ENCODE measurements at regions not wholly inside any gene's neighbourhood (a gene's known extent, or its start where the extent isn't known, plus 50 kb on each side); places are given as distances from the start of the nearest gene placed in this dataset.

DNA sequence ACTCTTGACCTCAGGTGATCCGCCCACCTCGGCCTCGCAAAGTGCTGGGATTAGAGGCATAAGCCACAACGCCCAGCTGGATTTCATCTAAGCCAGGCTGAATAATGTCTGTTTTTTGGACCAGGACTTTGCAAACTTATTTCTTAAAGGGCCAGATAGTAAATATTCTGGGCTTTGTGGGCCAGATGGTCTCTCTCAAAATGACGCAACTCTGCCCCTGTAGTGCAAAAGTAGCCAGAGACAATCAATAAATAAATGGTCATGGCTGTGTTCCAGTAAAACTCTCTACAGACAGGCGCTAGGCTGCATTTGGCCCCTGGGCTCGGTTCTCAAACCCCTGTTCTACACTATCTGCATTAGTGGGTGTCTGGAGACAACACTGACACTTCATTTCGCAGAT is 121.9 kb upstream of the CDH13 start:
- Histone ChIP-seq H3K27ac (ENCODE audit: low read depth in 2 of 2, low read length in 1 of 2) (no peak overlapping the region), H2AFZ (ENCODE audit: low read depth) (no peak overlapping the region), H4K20me1 (ENCODE audit: insufficient read depth) (no peaks in the 10 kb centered on the region), H3K27me3 (ENCODE audit: insufficient read depth) (no peaks in the 10 kb centered on the region; the same call in 1 of the 2 replicates), H3K4me1 (ENCODE audit: control insufficient read depth in 1 of 2, insufficient read depth in 2 of 2, low read depth in 1 of 2, low read length in 1 of 2) (no peaks in the 10 kb centered on the region), H3K4me2 (no peak overlapping the region), H3F3A (replicated peaks; ENCODE audit: insufficient read depth) (no peaks in the 10 kb centered on the region), H3K9ac (no peak overlapping the region), H3K79me2 (ENCODE audit: insufficient read depth) (no peaks in the 10 kb centered on the region), H3K9me3 (no peaks in the 10 kb centered on the region), H3K4me3 (ENCODE audit: low read depth in 2 of 2, low read length in 1 of 2) (no peak overlapping the region), H3K9me2 (no peaks in the 10 kb centered on the region), H3K36me3 (replicated peaks in 1 of 2; ENCODE audit: control insufficient read depth in 1 of 2, insufficient read depth in 2 of 2, low read length in 1 of 2) (no peaks in the 10 kb centered on the region)
- ChIA-PET CTCF (interaction anchor here (0.7 kb wide), 2 partner anchors 17 to 242 kb away, joined by 3 read pairs; no protein-coding TSS in a partner anchor), POLR2A (no interaction called here)
- DNase-seq: no peak
- 9% methylated on average over 8 of the region's 8 CpGs for WGBS (ENCODE audit: low lambda C conversion rate)
- TF ChIP-seq RCOR1 (IDR thresholded peaks at IDR 0.05; ENCODE audit: low read length) (no peak), YY1 (IDR thresholded peaks at IDR 0.05; ENCODE audit: low read depth) (no peak)

DNA sequence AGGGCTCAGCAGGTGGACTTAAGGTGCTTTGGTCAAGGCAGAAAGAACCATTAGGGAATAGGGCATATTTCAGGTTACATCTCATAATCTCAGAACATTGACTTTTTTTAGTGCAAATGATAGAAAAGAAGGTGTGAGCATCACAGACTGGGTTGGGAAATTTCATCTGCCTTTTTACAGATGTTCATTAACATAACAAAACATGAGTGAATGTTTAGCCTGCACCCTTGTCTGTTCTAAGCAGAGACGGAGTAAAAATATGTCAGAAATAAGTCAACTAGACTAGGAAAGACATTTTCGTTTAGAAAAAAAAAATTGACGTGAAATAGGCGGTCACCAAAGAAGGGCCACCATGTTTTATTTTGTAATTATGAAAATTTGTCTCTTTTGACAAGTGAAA is 127.5 kb upstream of the CDH13 start:
- ChIA-PET POLR2A (no interaction called here), CTCF (no interaction called here)
- Histone ChIP-seq H3K9me3 (no peaks in the 10 kb centered on the region), H3K27me3 (ENCODE audit: insufficient read depth) (no peaks in the 10 kb centered on the region; the same call in 1 of the 2 replicates), H3K36me3 (replicated peaks in 1 of 2; ENCODE audit: control insufficient read depth in 1 of 2, insufficient read depth in 2 of 2, low read length in 1 of 2) (no peaks in the 10 kb centered on the region), H3K79me2 (ENCODE audit: insufficient read depth) (no peaks in the 10 kb centered on the region), H3K4me1 (ENCODE audit: control insufficient read depth in 1 of 2, insufficient read depth in 2 of 2, low read depth in 1 of 2, low read length in 1 of 2) (no peaks in the 10 kb centered on the region), H3F3A (replicated peaks; ENCODE audit: insufficient read depth) (no peaks in the 10 kb centered on the region), H4K20me1 (ENCODE audit: insufficient read depth) (no peaks in the 10 kb centered on the region), H2AFZ (ENCODE audit: low read depth) (no peak overlapping the region), H3K4me3 (ENCODE audit: low read depth in 2 of 2, low read length in 1 of 2) (no peak overlapping the region), H3K9me2 (no peaks in the 10 kb centered on the region), H3K27ac (ENCODE audit: low read depth in 2 of 2, low read length in 1 of 2) (no peak overlapping the region), H3K4me2 (no peak overlapping the region), H3K9ac (no peak overlapping the region)
- 18% methylated on average over 4 of the region's 4 CpGs for WGBS (ENCODE audit: low lambda C conversion rate)
- no peak for DNase-seq
- TF ChIP-seq SMC3 (IDR thresholded peaks at IDR 0.05; ENCODE audit: low read depth, low read length): no peak
- TF ChIP-seq JUND (IDR thresholded peaks at IDR 0.05): no peak
- no peak for TF ChIP-seq TCF12 (IDR thresholded peaks at IDR 0.05)
- no peak for TF ChIP-seq MXI1 (IDR thresholded peaks at IDR 0.05; ENCODE audit: low read depth, low read length)
- TF ChIP-seq, protein P1, sequence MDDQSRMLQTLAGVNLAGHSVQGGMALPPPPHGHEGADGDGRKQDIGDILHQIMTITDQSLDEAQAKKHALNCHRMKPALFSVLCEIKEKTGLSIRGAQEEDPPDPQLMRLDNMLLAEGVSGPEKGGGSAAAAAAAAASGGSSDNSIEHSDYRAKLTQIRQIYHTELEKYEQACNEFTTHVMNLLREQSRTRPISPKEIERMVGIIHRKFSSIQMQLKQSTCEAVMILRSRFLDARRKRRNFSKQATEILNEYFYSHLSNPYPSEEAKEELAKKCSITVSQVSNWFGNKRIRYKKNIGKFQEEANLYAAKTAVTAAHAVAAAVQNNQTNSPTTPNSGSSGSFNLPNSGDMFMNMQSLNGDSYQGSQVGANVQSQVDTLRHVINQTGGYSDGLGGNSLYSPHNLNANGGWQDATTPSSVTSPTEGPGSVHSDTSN (IDR thresholded peaks at IDR 0.05): no peak
- no peak for TF ChIP-seq GABPA (IDR thresholded peaks at IDR 0.05; ENCODE audit: low read depth)
- no peak for TF ChIP-seq GATA2 (CRISPR knock-in tag; IDR thresholded peaks at IDR 0.05)
- TF ChIP-seq, protein P2, sequence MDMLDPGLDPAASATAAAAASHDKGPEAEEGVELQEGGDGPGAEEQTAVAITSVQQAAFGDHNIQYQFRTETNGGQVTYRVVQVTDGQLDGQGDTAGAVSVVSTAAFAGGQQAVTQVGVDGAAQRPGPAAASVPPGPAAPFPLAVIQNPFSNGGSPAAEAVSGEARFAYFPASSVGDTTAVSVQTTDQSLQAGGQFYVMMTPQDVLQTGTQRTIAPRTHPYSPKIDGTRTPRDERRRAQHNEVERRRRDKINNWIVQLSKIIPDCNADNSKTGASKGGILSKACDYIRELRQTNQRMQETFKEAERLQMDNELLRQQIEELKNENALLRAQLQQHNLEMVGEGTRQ (IDR thresholded peaks at IDR 0.05; ENCODE audit: borderline replicate concordance, low read depth, low read length): no peak
- TF ChIP-seq, protein P3, sequence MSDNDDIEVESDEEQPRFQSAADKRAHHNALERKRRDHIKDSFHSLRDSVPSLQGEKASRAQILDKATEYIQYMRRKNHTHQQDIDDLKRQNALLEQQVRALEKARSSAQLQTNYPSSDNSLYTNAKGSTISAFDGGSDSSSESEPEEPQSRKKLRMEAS (IDR thresholded peaks at IDR 0.05; ENCODE audit: low read depth): no peak
- no peak for TF ChIP-seq EP300 (IDR thresholded peaks at IDR 0.05; ENCODE audit: borderline replicate concordance in 1 of 2, low read depth in 1 of 2, low read length in 1 of 2)

All from SK-N-SH (cell line).